HepG2 (cell line): ENCODE measurements at regions not wholly inside any gene's neighbourhood (a gene's known extent, or its start where the extent isn't known, plus 50 kb on each side); places are given as distances from the start of the nearest gene placed in this dataset.

Source experiments
- ATAC-seq: fragments of 200-7000 bp; cut with Tn5 transposase; 3 replicates; pipeline ENCODE4 v1.9.1; 2020; ENCODE audit warnings: mild to moderate bottlenecking, moderate library complexity
- BruUV-seq: library from RNA; stranded (reverse); fragments of 400-500 nt; replicated peaks from 2 replicates; lab custom pipeline; 2021; lab: Mats Ljungman, UMichigan
- CTCF ChIA-PET: fragments of 300-600 bp; formaldehyde crosslinking; extraction: SDS; loops from one replicate; lab custom pipeline; 2021; ENCODE audit warnings: low total read pairs, inconsistent platforms, low intra/inter-chr PET ratio; lab: Yijun Ruan, JAX
- POLR2A ChIA-PET: fragments of 350-600 bp; sonication (Branson Sonifier 250); formaldehyde crosslinking; loops from one replicate; lab custom pipeline; 2020; ENCODE audit warnings: antibody characterized with exemption, inconsistent platforms; lab: Yijun Ruan, JAX
- DNase-seq: peaks from one replicate; pipeline ENCODE4 v3.0.0-alpha.2; 2015; ENCODE audit warnings: low spot score
- FAIRE-seq: peaks from 3 replicates; lab custom pipeline; 2011; peaks lifted over from hg19 to GRCh38; lab: Jason Lieb, UNC
- H2AFZ ChIP-seq: one replicate; pipeline ENCODE4 v1.6.1; 2011; ENCODE audit warnings: low read length, inconsistent platforms
- H3K27ac ChIP-seq: fragments of 300-600 bp; 3 replicates; pipeline ENCODE4 v1.8.0; 2011; ENCODE audit warnings: mixed run types, mild to moderate bottlenecking, mixed read lengths, low read length, inconsistent platforms; ENCODE audit not compliant: insufficient read depth; ENCODE audit errors: extremely low read length
- H3K27me3 ChIP-seq, 2 experiments: fragments of 200-600 bp in 1 of 2; 2 replicates in 1 of 2; 3 replicates in 1 of 2; pipeline versions ENCODE4 v1.6.0 to v1.8.0; 2011; ENCODE audit warnings: low read length in 2 of 2, mild to moderate bottlenecking in 2 of 2, moderate library complexity in 2 of 2, inconsistent platforms in 1 of 2; ENCODE audit not compliant: insufficient read depth in 2 of 2, control insufficient read depth in 1 of 2
- H3K36me3 ChIP-seq, 2 experiments: fragments of 200-600 bp in 1 of 2; replicated peaks in 1 of 2; 2 replicates in 1 of 2; 3 replicates in 1 of 2; pipeline versions ENCODE4 v1.5.1 to v1.8.0; 2011; ENCODE audit warnings: low read length in 2 of 2, inconsistent platforms in 1 of 2; ENCODE audit not compliant: insufficient read depth in 2 of 2, control insufficient read depth in 1 of 2
- H3K4me1 ChIP-seq: 2 replicates; pipeline ENCODE4 v1.5.1; 2012; ENCODE audit warnings: low read length, inconsistent platforms; ENCODE audit not compliant: insufficient read depth
- H3K4me2 ChIP-seq: 2 replicates; pipeline ENCODE4 v1.6.0; 2011; ENCODE audit warnings: low read depth, low read length, inconsistent platforms
- H3K4me3 ChIP-seq, 3 experiments: fragments of 200-600 bp in 1 of 3; sonication (generic), shearing (Covaris generic) in 1 of 3; replicated peaks in 1 of 3; 2 replicates each; pipeline ENCODE4 v1.5.1; 2011 to 2016; ENCODE audit warnings: low read length in 3 of 3, inconsistent platforms in 2 of 3, low read depth in 2 of 3, mild to moderate bottlenecking in 2 of 3, control low read depth in 1 of 3, mixed read lengths in 1 of 3; ENCODE audit not compliant: insufficient read depth in 1 of 3
- H3K79me2 ChIP-seq: one replicate; pipeline ENCODE4 v1.6.1; 2011; ENCODE audit warnings: low read length, inconsistent platforms; ENCODE audit not compliant: insufficient read depth
- H3K9ac ChIP-seq: 2 replicates; pipeline ENCODE4 v1.6.0; 2011; ENCODE audit warnings: mild to moderate bottlenecking, low read depth, low read length, inconsistent platforms; ENCODE audit not compliant: insufficient read depth
- H3K9me3 ChIP-seq: 2 replicates; pipeline ENCODE4 v1.5.1; 2012; ENCODE audit warnings: mild to moderate bottlenecking, low read length
- H4K20me1 ChIP-seq: 2 replicates; pipeline ENCODE4 v1.6.0; 2011; ENCODE audit warnings: inconsistent platforms, mild to moderate bottlenecking, low read length, moderate library complexity; ENCODE audit not compliant: insufficient read depth
- CHD4 ChIP-seq: fragments of 200-600 bp; sonication (generic); IDR thresholded peaks from 2 replicates; pipeline ENCODE4 v1.7.0; 2017; ENCODE audit warnings: mild to moderate bottlenecking, low read length, borderline replicate concordance
- HNRNPL ChIP-seq: fragments of 200-400 bp; formaldehyde crosslinking; IDR thresholded peaks from 2 replicates; pipeline ENCODE4 v1.6.1; 2017; ENCODE audit warnings: mild to moderate bottlenecking, low read depth, low read length
- ZNF282 ChIP-seq: fragments of 450-650 bp; IDR thresholded peaks from 2 replicates; pipeline ENCODE4 v1.6.1; 2018; ENCODE audit not compliant: partially characterized antibody
- WGBS: methylation state at CpG from one replicate; pipeline ENCODE4 v1.1.6; 2017; ENCODE audit warnings: low lambda C conversion rate; 5-methylcytosine and 5-hydroxymethylcytosine counted together
- in situ Hi-C: cut with HindIII; loops from 2 replicates; pipeline ENCODE4 v1.10.0; 2017; ENCODE audit warnings: low pct_unique_long_range_greater_than_20kb; ENCODE audit not compliant: extremely low pct_ligation_motif_present
- intact Hi-C: fragments of 100-400 bp; cut with micrococcal nuclease; formaldehyde crosslinking; loops from one replicate; pipeline ENCODE4 v1.10.0; 2022; ENCODE audit not compliant: unreplicated experiment
- TF ChIP-seq, protein P1 (sequence below): IDR thresholded peaks from 2 replicates; pipeline ENCODE4 v1.6.1; 2016; ENCODE audit warnings: low read depth, control low read depth
- TF ChIP-seq, protein P2 (sequence below): sonication (generic); formaldehyde crosslinking; IDR thresholded peaks from 2 replicates; pipeline ENCODE4 v1.4.0; 2020; ENCODE audit warnings: missing genetic modification reagents
- TF ChIP-seq, protein P3 (sequence below): sonication (generic); formaldehyde crosslinking; IDR thresholded peaks from 2 replicates; pipeline ENCODE4 v1.5.1; 2020; ENCODE audit warnings: missing genetic modification reagents, mild to moderate bottlenecking, borderline replicate concordance

DNA sequence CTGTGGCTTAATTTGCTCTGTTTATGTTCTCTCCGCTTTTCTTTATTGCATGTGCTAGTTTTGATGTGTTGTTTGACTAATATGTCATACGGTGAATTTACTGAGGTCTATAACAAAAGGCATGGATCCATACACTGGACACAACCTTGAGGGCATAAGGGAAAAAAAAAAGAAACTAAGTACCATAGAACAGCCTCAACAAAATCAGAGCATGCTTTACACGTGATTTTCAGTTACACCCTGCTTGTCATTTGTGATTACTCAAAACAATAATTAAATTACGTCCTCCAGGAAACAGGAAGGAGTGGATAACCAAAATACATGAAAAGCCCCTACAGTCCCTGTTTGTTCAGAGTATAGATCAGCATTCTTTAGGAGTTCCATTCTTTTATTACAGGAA lies 150.5 kb downstream of the CRPPA start:
- CTCF ChIA-PET, result no interaction called here

More for the DNA sequence above, 150.5 kb downstream of the CRPPA start:
- Histone ChIP-seq H3K9ac (no peak overlapping the region), H3K4me2 (no peak overlapping the region), H3K36me3 (no peaks in the 10 kb centered on the region), H3K27me3 (no peaks in the 10 kb centered on the region), H3K4me1 (no peaks in the 10 kb centered on the region), H4K20me1 (no peaks in the 10 kb centered on the region), H3K27ac (no peak overlapping the region), H3K4me3 (no peak overlapping the region), H2AFZ (no peak overlapping the region), H3K79me2 (no peaks in the 10 kb centered on the region), H3K9me3 (no peaks in the 10 kb centered on the region)
- TF ChIP-seq, protein P1, sequence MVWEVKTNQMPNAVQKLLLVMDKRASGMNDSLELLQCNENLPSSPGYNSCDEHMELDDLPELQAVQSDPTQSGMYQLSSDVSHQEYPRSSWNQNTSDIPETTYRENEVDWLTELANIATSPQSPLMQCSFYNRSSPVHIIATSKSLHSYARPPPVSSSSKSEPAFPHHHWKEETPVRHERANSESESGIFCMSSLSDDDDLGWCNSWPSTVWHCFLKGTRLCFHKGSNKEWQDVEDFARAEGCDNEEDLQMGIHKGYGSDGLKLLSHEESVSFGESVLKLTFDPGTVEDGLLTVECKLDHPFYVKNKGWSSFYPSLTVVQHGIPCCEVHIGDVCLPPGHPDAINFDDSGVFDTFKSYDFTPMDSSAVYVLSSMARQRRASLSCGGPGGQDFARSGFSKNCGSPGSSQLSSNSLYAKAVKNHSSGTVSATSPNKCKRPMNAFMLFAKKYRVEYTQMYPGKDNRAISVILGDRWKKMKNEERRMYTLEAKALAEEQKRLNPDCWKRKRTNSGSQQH, result no peak
- TF ChIP-seq HNRNPL, result no peak
- TF ChIP-seq ZNF282, result no peak
- no peak for TF ChIP-seq CHD4
- TF ChIP-seq, protein P2, sequence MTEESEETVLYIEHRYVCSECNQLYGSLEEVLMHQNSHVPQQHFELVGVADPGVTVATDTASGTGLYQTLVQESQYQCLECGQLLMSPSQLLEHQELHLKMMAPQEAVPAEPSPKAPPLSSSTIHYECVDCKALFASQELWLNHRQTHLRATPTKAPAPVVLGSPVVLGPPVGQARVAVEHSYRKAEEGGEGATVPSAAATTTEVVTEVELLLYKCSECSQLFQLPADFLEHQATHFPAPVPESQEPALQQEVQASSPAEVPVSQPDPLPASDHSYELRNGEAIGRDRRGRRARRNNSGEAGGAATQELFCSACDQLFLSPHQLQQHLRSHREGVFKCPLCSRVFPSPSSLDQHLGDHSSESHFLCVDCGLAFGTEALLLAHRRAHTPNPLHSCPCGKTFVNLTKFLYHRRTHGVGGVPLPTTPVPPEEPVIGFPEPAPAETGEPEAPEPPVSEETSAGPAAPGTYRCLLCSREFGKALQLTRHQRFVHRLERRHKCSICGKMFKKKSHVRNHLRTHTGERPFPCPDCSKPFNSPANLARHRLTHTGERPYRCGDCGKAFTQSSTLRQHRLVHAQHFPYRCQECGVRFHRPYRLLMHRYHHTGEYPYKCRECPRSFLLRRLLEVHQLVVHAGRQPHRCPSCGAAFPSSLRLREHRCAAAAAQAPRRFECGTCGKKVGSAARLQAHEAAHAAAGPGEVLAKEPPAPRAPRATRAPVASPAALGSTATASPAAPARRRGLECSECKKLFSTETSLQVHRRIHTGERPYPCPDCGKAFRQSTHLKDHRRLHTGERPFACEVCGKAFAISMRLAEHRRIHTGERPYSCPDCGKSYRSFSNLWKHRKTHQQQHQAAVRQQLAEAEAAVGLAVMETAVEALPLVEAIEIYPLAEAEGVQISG (CRISPR knock-in tag), result no peak
- TF ChIP-seq, protein P3, sequence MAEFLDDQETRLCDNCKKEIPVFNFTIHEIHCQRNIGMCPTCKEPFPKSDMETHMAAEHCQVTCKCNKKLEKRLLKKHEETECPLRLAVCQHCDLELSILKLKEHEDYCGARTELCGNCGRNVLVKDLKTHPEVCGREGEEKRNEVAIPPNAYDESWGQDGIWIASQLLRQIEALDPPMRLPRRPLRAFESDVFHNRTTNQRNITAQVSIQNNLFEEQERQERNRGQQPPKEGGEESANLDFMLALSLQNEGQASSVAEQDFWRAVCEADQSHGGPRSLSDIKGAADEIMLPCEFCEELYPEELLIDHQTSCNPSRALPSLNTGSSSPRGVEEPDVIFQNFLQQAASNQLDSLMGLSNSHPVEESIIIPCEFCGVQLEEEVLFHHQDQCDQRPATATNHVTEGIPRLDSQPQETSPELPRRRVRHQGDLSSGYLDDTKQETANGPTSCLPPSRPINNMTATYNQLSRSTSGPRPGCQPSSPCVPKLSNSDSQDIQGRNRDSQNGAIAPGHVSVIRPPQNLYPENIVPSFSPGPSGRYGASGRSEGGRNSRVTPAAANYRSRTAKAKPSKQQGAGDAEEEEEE, result no peak
- POLR2A ChIA-PET, result no interaction called here
- no peak for ATAC-seq
- no TSS peak for BruUV-seq
- in situ Hi-C loops (no loop called here), intact Hi-C loops (no loop called here)
- FAIRE-seq, result no peak
- DNase-seq, result no peak
- 18% methylated on average over 4 of the region's 4 CpGs for WGBS
